ENCODE measurements at regions not wholly inside any gene's neighbourhood (a gene's known extent, or its start where the extent isn't known, plus 50 kb on each side); places are given as distances from the start of the nearest gene placed in this dataset.
"Not testable (repeated sequence)": the region's sequence is repeated elsewhere in the genome, so short reads cannot be mapped to it uniquely, and the experiment has no call there.

- H3K27ac ChIP-seq (ENCODE audit: low read depth, low read length); H3K4me3 ChIP-seq (replicated peaks in 1 of 2; ENCODE audit: low read depth in 1 of 2, low read length in 2 of 2); H3K4me2 ChIP-seq (ENCODE audit: low read length); intact Hi-C loops (cut with micrococcal nuclease); BruUV-seq (replicated peaks); H3K9me3 ChIP-seq (ENCODE audit: control insufficient read depth in 1 of 2, insufficient read depth in 1 of 2, low read depth in 1 of 2, low read length in 2 of 2); H3K9ac ChIP-seq (ENCODE audit: low read length); H3K4me1 ChIP-seq (ENCODE audit: control insufficient read depth in 1 of 2, insufficient read depth in 2 of 2, low read length in 2 of 2); RAD21 ChIA-PET (ENCODE audit: low non-redundant PET in 1 of 2, low total read pairs in 2 of 2, uncharacterized antibody in 2 of 2, unreplicated experiment in 2 of 2); H3K36me3 ChIP-seq (ENCODE audit: control insufficient read depth in 1 of 2, insufficient read depth in 2 of 2, low read length in 2 of 2); H2AFZ ChIP-seq (ENCODE audit: low read depth, low read length, poor library complexity, severe bottlenecking); H4K20me1 ChIP-seq (ENCODE audit: insufficient read depth); H3K9me2 ChIP-seq (ENCODE audit: insufficient read depth); H3K27me3 ChIP-seq (ENCODE audit: insufficient read depth, low read length); H3K79me2 ChIP-seq (ENCODE audit: insufficient read depth, low read length); CTCF ChIA-PET; DNase-seq (ENCODE audit: low read depth, low spot score); POLR2A ChIA-PET: not testable (repeated sequence)
- peak; percentile 97 for ATAC-seq
These were observed 242.3 kb upstream of the PLGLB1 start for GRCh38 chr2:87263868-87264518.

- H3K36me3 ChIP-seq (ENCODE audit: control insufficient read depth in 1 of 2, insufficient read depth in 2 of 2, low read length in 2 of 2); ATAC-seq; H3K9me2 ChIP-seq (ENCODE audit: insufficient read depth); CTCF ChIA-PET; intact Hi-C loops (cut with micrococcal nuclease); POLR2A ChIA-PET; H3K4me2 ChIP-seq (ENCODE audit: low read length); H3K79me2 ChIP-seq (ENCODE audit: insufficient read depth, low read length); H3K4me3 ChIP-seq (replicated peaks in 1 of 2; ENCODE audit: low read depth in 1 of 2, low read length in 2 of 2); H3K9ac ChIP-seq (ENCODE audit: low read length); H3K4me1 ChIP-seq (ENCODE audit: control insufficient read depth in 1 of 2, insufficient read depth in 2 of 2, low read length in 2 of 2); DNase-seq (ENCODE audit: low read depth, low spot score); H4K20me1 ChIP-seq (ENCODE audit: insufficient read depth); H3K27me3 ChIP-seq (ENCODE audit: insufficient read depth, low read length); H3K9me3 ChIP-seq (ENCODE audit: control insufficient read depth in 1 of 2, insufficient read depth in 1 of 2, low read depth in 1 of 2, low read length in 2 of 2); RAD21 ChIA-PET (ENCODE audit: low non-redundant PET in 1 of 2, low total read pairs in 2 of 2, uncharacterized antibody in 2 of 2, unreplicated experiment in 2 of 2); H3K27ac ChIP-seq (ENCODE audit: low read depth, low read length); BruUV-seq (replicated peaks); H2AFZ ChIP-seq (ENCODE audit: low read depth, low read length, poor library complexity, severe bottlenecking): not testable (repeated sequence)
These were observed 253.5 kb upstream of the PLGLB1 start for GRCh38 chr2:87275192-87275591.

GRCh38 chr2:87275974-87276629, 254.5 kb upstream of the PLGLB1 start:
- BruUV-seq (replicated peaks); POLR2A ChIA-PET; intact Hi-C loops (cut with micrococcal nuclease); H3K9me2 ChIP-seq (ENCODE audit: insufficient read depth); H3K4me2 ChIP-seq (ENCODE audit: low read length); H3K4me1 ChIP-seq (ENCODE audit: control insufficient read depth in 1 of 2, insufficient read depth in 2 of 2, low read length in 2 of 2); H3K27ac ChIP-seq (ENCODE audit: low read depth, low read length); H3K9me3 ChIP-seq (ENCODE audit: control insufficient read depth in 1 of 2, insufficient read depth in 1 of 2, low read depth in 1 of 2, low read length in 2 of 2); H2AFZ ChIP-seq (ENCODE audit: low read depth, low read length, poor library complexity, severe bottlenecking); H3K79me2 ChIP-seq (ENCODE audit: insufficient read depth, low read length); RAD21 ChIA-PET (ENCODE audit: low non-redundant PET in 1 of 2, low total read pairs in 2 of 2, uncharacterized antibody in 2 of 2, unreplicated experiment in 2 of 2); H3K4me3 ChIP-seq (replicated peaks in 1 of 2; ENCODE audit: low read depth in 1 of 2, low read length in 2 of 2); ATAC-seq; H3K27me3 ChIP-seq (ENCODE audit: insufficient read depth, low read length); DNase-seq (ENCODE audit: low read depth, low spot score); CTCF ChIA-PET; H3K9ac ChIP-seq (ENCODE audit: low read length); H3K36me3 ChIP-seq (ENCODE audit: control insufficient read depth in 1 of 2, insufficient read depth in 2 of 2, low read length in 2 of 2); H4K20me1 ChIP-seq (ENCODE audit: insufficient read depth): not testable (repeated sequence)

GRCh38 chr2:87276673-87277072, 255.0 kb upstream of the PLGLB1 start:
- H3K9ac ChIP-seq (ENCODE audit: low read length); H3K9me2 ChIP-seq (ENCODE audit: insufficient read depth); H3K27ac ChIP-seq (ENCODE audit: low read depth, low read length); intact Hi-C loops (cut with micrococcal nuclease); H4K20me1 ChIP-seq (ENCODE audit: insufficient read depth); H3K4me3 ChIP-seq (replicated peaks in 1 of 2; ENCODE audit: low read depth in 1 of 2, low read length in 2 of 2); H3K36me3 ChIP-seq (ENCODE audit: control insufficient read depth in 1 of 2, insufficient read depth in 2 of 2, low read length in 2 of 2); H3K4me1 ChIP-seq (ENCODE audit: control insufficient read depth in 1 of 2, insufficient read depth in 2 of 2, low read length in 2 of 2); RAD21 ChIA-PET (ENCODE audit: low non-redundant PET in 1 of 2, low total read pairs in 2 of 2, uncharacterized antibody in 2 of 2, unreplicated experiment in 2 of 2); H3K79me2 ChIP-seq (ENCODE audit: insufficient read depth, low read length); H3K27me3 ChIP-seq (ENCODE audit: insufficient read depth, low read length); POLR2A ChIA-PET; H3K4me2 ChIP-seq (ENCODE audit: low read length); H2AFZ ChIP-seq (ENCODE audit: low read depth, low read length, poor library complexity, severe bottlenecking); H3K9me3 ChIP-seq (ENCODE audit: control insufficient read depth in 1 of 2, insufficient read depth in 1 of 2, low read depth in 1 of 2, low read length in 2 of 2); DNase-seq (ENCODE audit: low read depth, low spot score); ATAC-seq; CTCF ChIA-PET; BruUV-seq (replicated peaks): not testable (repeated sequence)
